K562 (cell line): ENCODE measurements at regions not wholly inside any gene's neighbourhood (a gene's known extent, or its start where the extent isn't known, plus 50 kb on each side); places are given as distances from the start of the nearest gene placed in this dataset.

Experiments
- ATAC-seq: fragments of 200-7000 bp; cut with Tn5 transposase; 3 replicates; pipeline ENCODE4 v1.9.1; 2020; ENCODE audit warnings: moderate library complexity
- BruUV-seq: library from RNA; stranded (reverse); fragments of 400-500 nt; replicated peaks from 2 replicates; lab custom pipeline; 2021; lab: Mats Ljungman, UMichigan
- CTCF ChIA-PET: fragments of 300-600 bp; formaldehyde crosslinking; extraction: SDS; loops from one replicate; lab custom pipeline; 2021; ENCODE audit warnings: low intra/inter-chr PET ratio; lab: Yijun Ruan, JAX
- POLR2A ChIA-PET: fragments of 300-600, 350-650 bp; sonication (Branson Sonifier 250); formaldehyde crosslinking; extraction: SDS; loops from one replicate; lab custom pipeline; 2021; ENCODE audit warnings: antibody characterized with exemption, inconsistent platforms; lab: Yijun Ruan, JAX
- DNase-seq, 4 experiments: peaks; one replicate each; pipeline versions ENCODE4 v3.0.0 to v3.0.0-alpha.2; 2011 to 2018; ENCODE audit warnings: low spot score in 3 of 4, mixed read lengths in 3 of 4; ENCODE audit errors: extremely low read depth in 1 of 4
- FAIRE-seq: peaks from 2 replicates; lab custom pipeline; 2011; peaks lifted over from hg19 to GRCh38; lab: Jason Lieb, UNC
- H2AFZ ChIP-seq: 2 replicates; pipeline ENCODE4 v1.6.0; 2011; ENCODE audit warnings: low read depth, low read length, control low read depth, inconsistent platforms
- H3K27ac ChIP-seq: fragments of 200-600 bp; 3 replicates; pipeline ENCODE4 v1.8.0; 2011; ENCODE audit warnings: low read depth, mild to moderate bottlenecking, control low read depth, inconsistent platforms, low read length, moderate library complexity, mixed read lengths; ENCODE audit errors: extremely low read depth
- H3K27me3 ChIP-seq, 2 experiments: fragments of 300-600 bp in 1 of 2; 2 replicates in 1 of 2; 3 replicates in 1 of 2; pipeline versions ENCODE4 v1.6.0 to v1.8.0; 2011; ENCODE audit warnings: inconsistent platforms in 2 of 2, low read length in 2 of 2, mild to moderate bottlenecking in 1 of 2, mixed read lengths in 1 of 2, moderate library complexity in 1 of 2; ENCODE audit not compliant: control insufficient read depth in 2 of 2, insufficient read depth in 2 of 2
- H3K36me3 ChIP-seq: fragments of 300-600 bp; 3 replicates; pipeline ENCODE4 v1.8.0; 2011; ENCODE audit warnings: mild to moderate bottlenecking, low read length, inconsistent platforms; ENCODE audit not compliant: control insufficient read depth, insufficient read depth
- H3K4me1 ChIP-seq, 2 experiments: fragments of 200-600 bp in 1 of 2; replicated peaks in 1 of 2; 2 replicates in 1 of 2; 3 replicates in 1 of 2; pipeline versions ENCODE4 v1.5.1 to v1.8.0; 2011; ENCODE audit warnings: inconsistent platforms in 2 of 2, low read length in 2 of 2, mild to moderate bottlenecking in 1 of 2, mixed read lengths in 1 of 2, moderate library complexity in 1 of 2; ENCODE audit not compliant: control insufficient read depth in 2 of 2, insufficient read depth in 2 of 2
- H3K4me2 ChIP-seq: 2 replicates; pipeline ENCODE4 v1.6.1; 2011; ENCODE audit warnings: low read length, control low read depth, inconsistent platforms, mixed read lengths; ENCODE audit not compliant: insufficient read depth
- H3K4me3 ChIP-seq: fragments of 200-600 bp; sonication (generic), shearing (Covaris generic); 2 replicates; pipeline ENCODE4 v1.5.1; 2016; ENCODE audit warnings: control low read depth, inconsistent platforms
- H3K79me2 ChIP-seq: fragments of 200-600 bp; 3 replicates; pipeline ENCODE4 v1.8.0; 2011; ENCODE audit warnings: low read length, inconsistent platforms; ENCODE audit not compliant: control insufficient read depth, insufficient read depth
- H3K9ac ChIP-seq, 2 experiments: 2 replicates each; pipeline versions ENCODE4 v1.6.0 to v1.6.1; 2011; ENCODE audit warnings: low read depth in 2 of 2, low read length in 2 of 2, control low read depth in 1 of 2, inconsistent platforms in 1 of 2, mild to moderate bottlenecking in 1 of 2, mixed read lengths in 1 of 2; ENCODE audit not compliant: insufficient read depth in 1 of 2
- H3K9me1 ChIP-seq: one replicate; pipeline ENCODE4 v1.6.0; 2011; ENCODE audit warnings: inconsistent platforms, mild to moderate bottlenecking, low read length, moderate library complexity; ENCODE audit not compliant: control insufficient read depth, insufficient read depth
- H3K9me3 ChIP-seq: replicated peaks from 2 replicates; pipeline ENCODE4 v1.5.1; 2011; ENCODE audit warnings: low read depth, low read length, inconsistent platforms; ENCODE audit not compliant: control insufficient read depth, insufficient read depth
- H4K20me1 ChIP-seq: replicated peaks from 2 replicates; pipeline ENCODE4 v1.6.1; 2011; ENCODE audit warnings: low read length, inconsistent platforms, mixed read lengths; ENCODE audit not compliant: control insufficient read depth, insufficient read depth
- C11orf30 ChIP-seq: fragments of 450-650 bp; IDR thresholded peaks from 2 replicates; pipeline ENCODE4 v1.6.1; 2016; ENCODE audit warnings: low read depth, mild to moderate bottlenecking
- ESRRA ChIP-seq: fragments of 450-650 bp; IDR thresholded peaks from 2 replicates; pipeline ENCODE4 v1.6.1; 2014; ENCODE audit warnings: low read depth, mild to moderate bottlenecking, moderate library complexity, borderline replicate concordance
- HDAC1 ChIP-seq, 2 experiments: fragments of 450-650 bp; IDR thresholded peaks; 2 replicates each; pipeline ENCODE4 v1.6.1; 2016 to 2017; ENCODE audit warnings: inconsistent platforms in 1 of 2, mild to moderate bottlenecking in 1 of 2, moderate library complexity in 1 of 2
- MITF ChIP-seq: IDR thresholded peaks from 2 replicates; pipeline ENCODE4 v1.6.1; 2014; ENCODE audit warnings: antibody characterized with exemption
- MYBL2 ChIP-seq, 2 experiments: fragments of 450-650 bp in 1 of 2; sonication (generic) in 1 of 2; formaldehyde crosslinking in 1 of 2; IDR thresholded peaks; 2 replicates each; pipeline versions ENCODE4 v1.6.1 to v1.8.1; 2017 to 2022; ENCODE audit warnings: borderline replicate concordance in 1 of 2, inconsistent platforms in 1 of 2, low read depth in 1 of 2, mild to moderate bottlenecking in 1 of 2, missing genetic modification reagents in 1 of 2, moderate library complexity in 1 of 2
- NFXL1 ChIP-seq: fragments of 450-650 bp; formaldehyde crosslinking; IDR thresholded peaks from 2 replicates; pipeline ENCODE4 v1.4.0; 2021; ENCODE audit warnings: mild to moderate bottlenecking
- PURB ChIP-seq: sonication (generic); formaldehyde crosslinking; IDR thresholded peaks from 2 replicates; pipeline ENCODE4 v1.9.0; 2021; ENCODE audit warnings: low read depth, mild to moderate bottlenecking, missing genetic modification reagents
- RBBP5 ChIP-seq: fragments of 200-600 bp; sonication (generic); IDR thresholded peaks from 2 replicates; pipeline ENCODE4 v1.6.1; 2012; ENCODE audit warnings: borderline replicate concordance, mild to moderate bottlenecking, low read length, control low read depth, inconsistent platforms; ENCODE audit not compliant: insufficient read depth, poor library complexity, severe bottlenecking
- SETDB1 ChIP-seq: IDR thresholded peaks from one replicate; pipeline ENCODE4 v1.6.1; 2012; ENCODE audit warnings: low read length, control low read depth, inconsistent platforms
- SMAD2 ChIP-seq: fragments of 150-350 bp; IDR thresholded peaks from 2 replicates; pipeline ENCODE4 v1.6.1; 2014; ENCODE audit warnings: low read depth, mild to moderate bottlenecking, low read length
- SMARCB1 ChIP-seq: IDR thresholded peaks from 2 replicates; pipeline ENCODE4 v1.6.1; 2011; ENCODE audit warnings: improper control_type of control experiment, low read depth; ENCODE audit not compliant: insufficient read length
- SNIP1 ChIP-seq: fragments of 450-650 bp; IDR thresholded peaks from 2 replicates; pipeline ENCODE4 v1.7.1; 2017; ENCODE audit warnings: low read depth, mild to moderate bottlenecking
- SRSF7 ChIP-seq: fragments of 200-400 bp; formaldehyde crosslinking; optimal IDR thresholded peaks from 2 replicates; pipeline ENCODE3; 2017; ENCODE audit warnings: mild to moderate bottlenecking, low read depth, low read length
- TGIF2 ChIP-seq: sonication (generic); formaldehyde crosslinking; IDR thresholded peaks from 2 replicates; pipeline ENCODE4 v1.8.1; 2022; ENCODE audit warnings: mild to moderate bottlenecking, missing genetic modification reagents, moderate library complexity
- U2AF2 ChIP-seq: fragments of 200-400 bp; formaldehyde crosslinking; optimal IDR thresholded peaks from 2 replicates; pipeline ENCODE3; 2017; ENCODE audit warnings: low read depth, mild to moderate bottlenecking, low read length
- ZC3H4 ChIP-seq: sonication (generic); formaldehyde crosslinking; IDR thresholded peaks from 2 replicates; pipeline ENCODE4 v1.9.0; 2021; ENCODE audit warnings: missing genetic modification reagents, borderline replicate concordance
- ZNF124 ChIP-seq: sonication (generic); formaldehyde crosslinking; IDR thresholded peaks from 2 replicates; pipeline ENCODE4 v1.8.1; 2022; ENCODE audit warnings: missing genetic modification reagents
- ZNF143 ChIP-seq: sonication (generic); formaldehyde crosslinking; IDR thresholded peaks from 2 replicates; pipeline ENCODE4 v1.9.0; 2022; ENCODE audit warnings: mild to moderate bottlenecking, missing genetic modification reagents
- WGBS: fragments of 100-300 bp; shearing (Covaris generic); methylation state at CpG from one replicate; pipeline ENCODE4 v1.1.6; 2016; ENCODE audit warnings: low coverage, mixed read lengths; ENCODE audit not compliant: insufficient coverage; ENCODE audit errors: missing lambda C conversion rate; 5-methylcytosine and 5-hydroxymethylcytosine counted together
- in situ Hi-C: fragments of 300-500 bp; cut with MboI; formaldehyde crosslinking; loops from 4 replicates; pipeline ENCODE4 v1.15.0; 2018; ENCODE audit warnings: inconsistent platforms, mixed read lengths
- intact Hi-C: fragments of 100-400 bp; cut with micrococcal nuclease; formaldehyde crosslinking; loops from 2 replicates; pipeline ENCODE4 v1.14.2; 2022
- TF ChIP-seq, protein P1 (sequence below), 2 experiments: fragments of 450-650 bp; IDR thresholded peaks; 2 replicates each; pipeline ENCODE4 v1.6.1; 2016
- TF ChIP-seq, protein P2 (sequence below): fragments of 450-650 bp; IDR thresholded peaks from 2 replicates; pipeline ENCODE4 v1.6.1; 2016; ENCODE audit warnings: mild to moderate bottlenecking

DNA sequence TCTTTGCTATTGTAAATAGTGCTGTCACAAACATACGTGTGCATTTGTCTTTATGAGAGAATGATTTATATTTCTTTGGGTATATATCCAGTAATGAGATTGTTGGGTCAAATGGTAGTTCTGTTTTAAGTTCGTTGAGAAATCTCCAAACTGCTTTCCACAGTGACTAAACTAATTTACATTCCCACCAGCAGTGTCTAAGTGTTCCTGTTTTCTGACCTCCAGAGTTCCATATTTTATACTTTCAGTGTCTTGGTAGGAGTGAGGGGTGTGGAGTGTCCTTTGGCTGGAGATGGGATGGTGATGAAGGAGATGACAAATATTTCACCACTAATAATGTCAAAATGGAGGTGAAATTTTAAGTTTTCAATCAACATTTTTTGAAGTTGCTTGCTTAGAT, 86.4 kb downstream of the DACT1 start:
- no peak overlapping the region for H3K27ac ChIP-seq
- no peaks in the 10 kb centered on the region for H3K36me3 ChIP-seq
- DNase-seq (no peak), FAIRE-seq (no peak), ATAC-seq (no peak)
- no peak overlapping the region for H3K4me3 ChIP-seq
- ChIA-PET POLR2A (no interaction called here), CTCF (no interaction called here)
- WGBS, result 0% methylated on average over 2 of the region's 2 CpGs
- H3K4me1 ChIP-seq, result no peaks in the 10 kb centered on the region
- no peaks in the 10 kb centered on the region for H3K79me2 ChIP-seq
- no peak overlapping the region for H2AFZ ChIP-seq
- no peak overlapping the region for H3K4me2 ChIP-seq
- no TSS peak for BruUV-seq
- H3K9ac ChIP-seq, result no peak overlapping the region
- in situ Hi-C loops (no loop called here), intact Hi-C loops (no loop called here)
- H3K9me3 ChIP-seq, result no peaks in the 10 kb centered on the region
- no peaks in the 10 kb centered on the region for H3K9me1 ChIP-seq
- H4K20me1 ChIP-seq, result no peaks in the 10 kb centered on the region
- no peak for TF ChIP-seq MITF
- no peak for TF ChIP-seq PURB (CRISPR knock-in tag)
- TF ChIP-seq SRSF7, result no peak
- no peak for TF ChIP-seq U2AF2
- TF ChIP-seq C11orf30, result no peak
- no peak for TF ChIP-seq SMARCB1
- no peak for TF ChIP-seq HDAC1 (IDR thresholded peaks at IDR 0.05)
- no peak for TF ChIP-seq ZC3H4
- TF ChIP-seq NFXL1 (CRISPR knock-in tag), result no peak
- TF ChIP-seq TGIF2 (CRISPR knock-in tag), result no peak
- no peak for TF ChIP-seq ZNF124 (CRISPR knock-in tag)
- no peak for TF ChIP-seq SETDB1
- TF ChIP-seq MYBL2 (IDR thresholded peaks at IDR 0.05; ENCODE audit: low read depth), result no peak
- no peak for TF ChIP-seq MYBL2 (CRISPR knock-in tag; IDR thresholded peaks at IDR 0.05; ENCODE audit: borderline replicate concordance)
- no peak for TF ChIP-seq ZNF143 (CRISPR knock-in tag)
- TF ChIP-seq, protein P1, sequence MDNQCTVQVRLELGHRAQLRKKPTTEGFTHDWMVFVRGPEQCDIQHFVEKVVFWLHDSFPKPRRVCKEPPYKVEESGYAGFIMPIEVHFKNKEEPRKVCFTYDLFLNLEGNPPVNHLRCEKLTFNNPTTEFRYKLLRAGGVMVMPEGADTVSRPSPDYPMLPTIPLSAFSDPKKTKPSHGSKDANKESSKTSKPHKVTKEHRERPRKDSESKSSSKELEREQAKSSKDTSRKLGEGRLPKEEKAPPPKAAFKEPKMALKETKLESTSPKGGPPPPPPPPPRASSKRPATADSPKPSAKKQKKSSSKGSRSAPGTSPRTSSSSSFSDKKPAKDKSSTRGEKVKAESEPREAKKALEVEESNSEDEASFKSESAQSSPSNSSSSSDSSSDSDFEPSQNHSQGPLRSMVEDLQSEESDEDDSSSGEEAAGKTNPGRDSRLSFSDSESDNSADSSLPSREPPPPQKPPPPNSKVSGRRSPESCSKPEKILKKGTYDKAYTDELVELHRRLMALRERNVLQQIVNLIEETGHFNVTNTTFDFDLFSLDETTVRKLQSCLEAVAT (IDR thresholded peaks at IDR 0.05), result no peak
- no peak for TF ChIP-seq SMAD2
- TF ChIP-seq ESRRA, result no peak
- TF ChIP-seq SNIP1, result no peak
- TF ChIP-seq RBBP5, result no peak
- TF ChIP-seq, protein P2, sequence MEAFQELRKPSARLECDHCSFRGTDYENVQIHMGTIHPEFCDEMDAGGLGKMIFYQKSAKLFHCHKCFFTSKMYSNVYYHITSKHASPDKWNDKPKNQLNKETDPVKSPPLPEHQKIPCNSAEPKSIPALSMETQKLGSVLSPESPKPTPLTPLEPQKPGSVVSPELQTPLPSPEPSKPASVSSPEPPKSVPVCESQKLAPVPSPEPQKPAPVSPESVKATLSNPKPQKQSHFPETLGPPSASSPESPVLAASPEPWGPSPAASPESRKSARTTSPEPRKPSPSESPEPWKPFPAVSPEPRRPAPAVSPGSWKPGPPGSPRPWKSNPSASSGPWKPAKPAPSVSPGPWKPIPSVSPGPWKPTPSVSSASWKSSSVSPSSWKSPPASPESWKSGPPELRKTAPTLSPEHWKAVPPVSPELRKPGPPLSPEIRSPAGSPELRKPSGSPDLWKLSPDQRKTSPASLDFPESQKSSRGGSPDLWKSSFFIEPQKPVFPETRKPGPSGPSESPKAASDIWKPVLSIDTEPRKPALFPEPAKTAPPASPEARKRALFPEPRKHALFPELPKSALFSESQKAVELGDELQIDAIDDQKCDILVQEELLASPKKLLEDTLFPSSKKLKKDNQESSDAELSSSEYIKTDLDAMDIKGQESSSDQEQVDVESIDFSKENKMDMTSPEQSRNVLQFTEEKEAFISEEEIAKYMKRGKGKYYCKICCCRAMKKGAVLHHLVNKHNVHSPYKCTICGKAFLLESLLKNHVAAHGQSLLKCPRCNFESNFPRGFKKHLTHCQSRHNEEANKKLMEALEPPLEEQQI, result no peak
- no peaks in the 10 kb centered on the region; a peak in 1 of 5 replicates for H3K27me3 ChIP-seq
